Hematopoietic multipotent progenitor cell treated with erythropoietin and hydrocortisone succinate and interleukin-3 and kit ligand, for 4 days (in vitro differentiated cells): ENCODE measurements at regions not wholly inside any gene's neighbourhood (a gene's known extent, or its start where the extent isn't known, plus 50 kb on each side); places are given as distances from the start of the nearest gene placed in this dataset.
"Not testable (repeated sequence)": the region's sequence is repeated elsewhere in the genome, so short reads cannot be mapped to it uniquely, and the experiment has no call there.

ENCODE experiments used
- DNase-seq: peaks from one replicate; pipeline ENCODE4 v3.0.0-alpha.2; 2015

- not testable (repeated sequence) for DNase-seq
Observed at GRCh38 chr4:9110700-9111099, 59.5 kb upstream of the FAM90A26 start.

- not testable (repeated sequence) for DNase-seq
Observed at GRCh38 chr4:9103148-9103524, 67.1 kb upstream of the FAM90A26 start.

GRCh38 chr4:9102471-9103147, 67.6 kb upstream of the FAM90A26 start:
- not testable (repeated sequence) for DNase-seq

DNA sequence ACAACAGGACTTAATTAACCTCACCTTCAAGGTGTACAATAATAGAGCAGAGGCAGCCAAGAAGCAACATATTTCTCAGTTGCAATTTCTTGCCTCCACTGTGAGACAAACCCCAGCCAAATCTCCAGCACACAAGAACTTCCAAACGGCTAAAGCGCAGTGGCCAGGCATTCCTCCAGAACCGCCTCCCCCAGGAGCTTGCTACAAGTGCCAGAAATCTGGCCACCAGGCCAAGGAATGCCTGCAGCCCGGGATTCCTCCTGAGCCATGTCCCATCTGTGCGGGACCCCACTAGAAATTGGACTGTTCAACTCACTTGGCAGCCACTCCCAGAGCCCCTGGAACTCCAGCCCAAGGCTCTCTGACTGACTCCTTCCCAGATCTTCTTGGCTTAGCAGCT, 73.9 kb upstream of the FAM90A26 start:
- not testable (repeated sequence) for DNase-seq

- DNase-seq, result not testable (repeated sequence)
Observed at GRCh38 chr4:9078796-9079195, 91.4 kb upstream of the FAM90A26 start.

DNA sequence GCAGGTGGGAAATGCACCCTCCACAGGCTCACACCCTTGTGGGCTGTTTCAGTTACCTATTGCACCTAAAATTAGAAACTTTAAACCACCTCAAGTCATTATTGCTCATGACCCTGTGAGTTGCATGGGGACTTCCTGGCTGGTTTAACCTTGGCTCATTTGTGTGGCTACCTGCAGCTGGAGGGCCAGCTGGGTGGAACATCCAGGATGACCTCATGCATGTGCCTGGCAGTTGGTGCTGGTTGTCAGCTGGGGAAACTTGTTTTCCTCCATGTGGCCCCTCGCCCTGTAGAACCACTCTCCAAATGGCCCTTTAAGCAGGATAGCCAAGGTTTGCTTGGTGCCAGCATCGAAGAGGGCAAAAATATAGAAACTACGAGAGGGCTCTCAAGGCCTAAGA, 93.2 kb upstream of the FAM90A26 start:
- DNase-seq, result not testable (repeated sequence)

DNA sequence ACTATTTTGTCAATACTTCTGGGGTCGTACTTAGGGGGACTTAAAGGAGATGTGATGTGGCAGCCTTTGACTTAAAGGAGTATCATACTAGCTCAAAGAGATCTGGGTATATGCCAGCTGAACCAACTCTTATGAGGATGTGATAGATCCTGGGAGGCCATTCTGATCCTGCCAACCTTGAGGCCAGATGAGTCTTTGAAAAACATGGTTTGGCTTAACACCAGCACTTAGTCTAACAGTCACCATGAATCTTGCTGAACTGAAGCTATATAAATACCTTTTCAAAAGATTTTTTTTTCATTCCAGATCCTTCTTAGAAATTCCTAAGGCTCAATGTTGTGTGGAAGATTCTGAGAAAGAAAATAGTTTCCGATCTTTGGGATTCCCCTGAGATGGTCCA, 93.7 kb upstream of the FAM90A26 start:
- not testable (repeated sequence) for DNase-seq

DNA sequence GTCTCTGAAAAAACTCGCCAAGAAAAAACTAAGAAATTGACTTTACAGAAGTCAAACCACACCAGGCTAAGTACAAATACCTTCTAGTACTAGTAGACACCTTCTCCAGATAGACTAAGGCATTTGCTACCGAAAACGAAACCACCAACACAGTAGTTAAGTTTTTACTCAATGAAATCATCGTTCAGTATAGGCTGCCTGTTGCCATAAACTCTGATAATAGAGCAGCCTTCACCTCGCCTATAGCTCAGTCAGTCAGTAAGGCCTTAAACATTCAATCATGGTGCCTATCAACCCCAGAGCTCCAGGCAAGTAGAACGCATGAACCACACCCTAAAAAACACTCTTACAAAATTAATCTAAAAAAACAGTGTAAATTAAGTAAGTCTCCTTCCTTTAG, 96.8 kb upstream of the FAM90A26 start:
- not testable (repeated sequence) for DNase-seq

GRCh38 chr4:9072521-9073220, 97.5 kb upstream of the FAM90A26 start:
- DNase-seq, result not testable (repeated sequence)

DNA sequence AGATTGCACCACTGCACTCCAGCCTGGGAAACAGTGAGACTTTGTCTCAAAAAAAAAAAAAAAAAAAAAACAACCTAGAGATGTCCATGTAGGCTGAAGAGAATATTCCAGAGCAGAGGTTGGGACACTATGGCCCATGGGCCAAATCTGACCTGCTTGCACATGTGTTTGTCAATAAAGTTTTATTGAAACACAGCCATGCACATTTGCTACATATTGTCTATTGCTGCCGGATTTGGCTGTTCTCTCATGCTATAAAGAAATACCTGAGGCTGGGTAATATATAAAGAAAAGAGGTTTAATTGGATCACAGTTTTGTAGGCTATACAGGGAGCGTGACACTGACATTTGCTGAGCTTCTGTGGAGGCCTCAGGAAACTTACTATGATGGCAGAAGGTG, 102.3 kb upstream of the FAM90A26 start:
- not testable (repeated sequence) for DNase-seq

- not testable (repeated sequence) for DNase-seq
Observed at GRCh38 chr4:9063612-9064011, 106.6 kb upstream of the FAM90A26 start.

GRCh38 chr4:9024866-9025265, 145.3 kb upstream of the FAM90A26 start:
- not testable (repeated sequence) for DNase-seq

DNA sequence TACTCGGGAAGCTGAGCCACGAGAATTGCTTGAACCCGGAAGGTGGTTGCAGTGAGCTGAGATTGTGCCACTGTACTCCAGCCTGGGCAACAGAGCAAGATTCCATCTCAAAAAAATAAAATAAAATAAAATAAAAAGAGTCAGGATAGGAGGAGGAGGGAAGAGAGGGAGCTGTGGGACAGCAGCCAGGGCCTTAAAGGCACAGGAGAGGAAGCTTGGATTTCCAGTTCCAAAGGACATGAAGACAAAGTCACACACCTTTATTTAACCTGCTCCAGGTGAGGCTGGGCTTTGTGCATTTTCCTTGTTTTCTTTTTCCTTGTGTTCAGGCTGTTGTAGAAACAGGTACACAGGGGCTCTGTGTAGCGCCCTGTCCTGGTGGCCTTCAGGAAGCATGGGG, 138.2 kb upstream of the HMX1 start:
- not testable (repeated sequence) for DNase-seq

DNA sequence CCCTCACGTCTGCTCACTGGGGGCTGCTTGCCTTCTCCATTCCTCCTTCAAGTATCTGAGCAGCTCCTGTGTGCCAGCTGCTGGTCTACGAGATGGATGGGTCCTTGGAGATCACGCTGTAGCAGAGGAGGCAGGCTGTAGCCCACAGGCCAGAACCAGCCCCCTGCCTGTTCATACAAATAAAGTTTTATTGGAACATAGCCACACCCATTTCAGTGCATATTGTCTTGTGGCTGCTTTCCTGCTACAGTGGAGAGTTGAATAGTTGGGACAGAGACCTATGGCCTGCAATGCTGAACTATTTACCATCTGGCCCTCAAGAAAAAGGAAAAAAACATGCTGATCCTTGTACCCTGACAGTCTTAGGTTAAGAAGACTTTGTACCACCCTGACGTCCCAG, 136.8 kb upstream of the HMX1 start:
- DNase-seq, result not testable (repeated sequence)

GRCh38 chr4:9001153-9001552, 129.5 kb upstream of the HMX1 start:
- DNase-seq, result peak; percentile 13

DNA sequence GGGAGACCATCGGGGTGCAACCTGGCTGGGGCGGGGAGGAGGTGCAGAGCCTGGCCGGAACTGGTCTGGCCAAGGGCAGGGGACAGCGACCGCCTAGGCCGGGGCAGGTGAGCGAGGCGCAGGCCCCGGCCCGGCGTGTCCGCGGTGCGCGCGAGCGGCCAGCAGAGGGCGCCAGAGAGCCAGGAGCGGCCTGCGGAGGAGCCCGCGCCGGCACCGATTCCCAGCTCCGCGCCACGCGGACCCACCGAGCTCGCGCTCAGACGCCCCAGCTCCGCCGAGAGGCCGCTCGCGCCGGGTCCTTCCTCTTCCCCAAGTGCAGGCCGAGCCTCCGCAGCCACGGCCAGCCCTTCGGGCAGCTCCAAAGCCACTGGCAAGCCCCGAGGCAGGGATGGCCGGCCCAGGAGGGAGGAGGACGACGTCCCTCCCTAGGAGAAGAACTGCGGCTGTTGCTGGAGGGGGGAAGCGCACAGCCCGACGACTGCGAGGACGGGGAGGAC, 128.9 kb upstream of the HMX1 start:
- peak; percentile 64 for DNase-seq

DNA sequence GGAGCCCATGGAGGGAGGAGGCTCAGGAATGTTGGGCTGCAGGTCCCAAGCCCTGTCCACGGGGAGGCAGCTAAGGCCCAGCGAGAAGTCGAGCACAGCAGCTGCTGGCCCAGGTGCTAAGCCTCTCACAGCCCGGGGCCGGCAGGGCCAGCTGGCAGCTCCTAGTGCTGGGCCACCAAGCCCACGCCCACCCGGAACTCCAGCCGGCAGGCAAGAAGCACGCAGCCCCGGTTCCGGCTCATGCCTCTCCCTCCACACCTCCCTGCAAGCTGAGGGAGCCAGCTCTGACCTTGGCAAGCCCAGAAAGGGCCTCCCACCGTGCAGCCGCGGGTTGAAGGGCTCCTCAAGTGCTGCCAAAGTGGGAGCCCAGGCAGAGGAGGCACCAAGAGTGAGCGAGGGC, 121.3 kb upstream of the HMX1 start:
- not testable (repeated sequence) for DNase-seq

DNA sequence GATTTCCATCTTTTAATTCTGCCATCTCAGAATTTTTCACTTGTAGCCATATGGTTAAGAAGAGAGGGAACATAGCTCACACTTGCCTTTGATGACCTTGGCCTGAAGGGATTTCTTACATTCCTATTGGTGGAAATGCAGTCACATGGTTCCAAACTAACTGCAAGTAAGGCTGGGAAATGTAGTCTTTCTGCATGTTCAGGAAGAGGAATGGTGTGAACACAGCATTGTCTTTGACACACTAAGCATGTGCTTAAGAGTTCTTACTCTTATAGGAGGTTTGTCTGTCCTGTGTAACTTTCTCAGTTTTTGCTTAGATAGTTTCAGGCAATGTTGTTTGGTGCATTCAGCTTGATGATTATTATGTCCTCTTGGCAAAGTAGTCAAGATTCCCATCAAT, 119.8 kb upstream of the HMX1 start:
- DNase-seq, result peak; percentile 5

- DNase-seq, result not testable (repeated sequence)
Observed at GRCh38 chr4:8990341-8990740, 118.7 kb upstream of the HMX1 start.

- DNase-seq, result not testable (repeated sequence)
Observed at GRCh38 chr4:8985786-8986185, 114.1 kb upstream of the HMX1 start.

- not testable (repeated sequence) for DNase-seq
Observed at GRCh38 chr4:8984641-8985040, 113.0 kb upstream of the HMX1 start.

DNA sequence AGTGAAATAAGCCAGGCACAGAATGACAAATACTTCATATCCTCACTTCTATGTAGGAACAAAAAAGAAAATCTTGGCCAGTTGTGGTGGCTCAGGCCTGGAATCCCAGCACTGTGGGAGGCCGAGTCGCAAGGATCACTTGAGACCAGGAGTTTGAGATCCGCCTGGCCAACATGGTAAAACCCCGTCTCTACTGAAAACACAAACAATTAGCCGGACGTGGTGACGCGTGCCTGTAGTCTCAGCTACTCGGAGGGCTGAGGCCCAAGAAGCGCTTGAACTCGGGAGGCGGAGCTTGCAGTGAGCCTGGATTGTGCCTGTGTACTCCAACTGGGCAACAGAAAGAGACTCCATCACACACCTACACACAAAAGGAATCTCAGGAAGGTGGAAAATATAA, 112.3 kb upstream of the HMX1 start:
- not testable (repeated sequence) for DNase-seq

GRCh38 chr4:8976466-8977128, 105.0 kb upstream of the HMX1 start:
- not testable (repeated sequence) for DNase-seq

DNA sequence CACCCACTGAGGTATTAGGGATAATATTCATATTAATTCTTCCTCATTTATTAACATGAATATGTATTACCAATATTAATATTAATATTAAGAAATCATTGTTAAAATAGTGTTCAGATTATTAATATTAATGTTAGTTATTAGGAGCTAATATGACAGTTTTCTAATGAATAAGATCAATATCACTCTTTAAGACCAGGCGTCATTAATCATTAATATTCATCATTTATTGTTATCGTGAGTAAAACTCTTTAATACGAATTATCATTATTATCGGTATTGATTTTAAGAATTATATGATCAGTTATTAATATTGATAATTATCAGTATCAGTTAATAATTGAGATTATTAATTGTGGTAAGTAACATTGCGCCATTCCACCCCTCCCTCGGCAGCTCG, 101.0 kb upstream of the HMX1 start:
- DNase-seq, result not testable (repeated sequence)
